T47D (cell line): ENCODE measurements at regions not wholly inside any gene's neighbourhood (a gene's known extent, or its start where the extent isn't known, plus 50 kb on each side); places are given as distances from the start of the nearest gene placed in this dataset.

Experiments
- DNase-seq, 2 experiments: peaks; one replicate each; pipeline versions ENCODE4 v3.0.0 to v3.0.0-alpha.2; 2011 to 2012; ENCODE audit warnings: low read depth in 1 of 2, low spot score in 1 of 2
- JUND ChIP-seq: IDR thresholded peaks from 2 replicates; pipeline ENCODE4 v1.6.1; 2012; ENCODE audit warnings: low read depth
- in situ Hi-C: cut with HindIII; loops from 2 replicates; pipeline ENCODE4 v1.10.0; 2016; ENCODE audit warnings: low sequenced_read_pairs, low pct_unique_long_range_greater_than_20kb

- no peak for TF ChIP-seq JUND
- DNase-seq: no peak
- in situ Hi-C loops: no loop called here
Observed at GRCh38 chr2:147037048-147037447, 807.8 kb upstream of the ACVR2A start.

GRCh38 chr2:147033044-147033443 is 811.8 kb upstream of the ACVR2A start:
- in situ Hi-C loops: no loop called here
- TF ChIP-seq JUND: no peak
- no peak for DNase-seq

- no peak for DNase-seq
- in situ Hi-C loops: no loop called here
- no peak for TF ChIP-seq JUND
Observed at GRCh38 chr2:147031897-147032296, 812.9 kb upstream of the ACVR2A start.

GRCh38 chr2:147030966-147031720 is 813.7 kb upstream of the ACVR2A start:
- in situ Hi-C loops: no loop called here
- no peak for TF ChIP-seq JUND
- DNase-seq: peak in 1 of 2 experiments; percentile 13

GRCh38 chr2:147027436-147027835 is 817.4 kb upstream of the ACVR2A start:
- no peak for TF ChIP-seq JUND
- in situ Hi-C loops: no loop called here
- no peak for DNase-seq

- in situ Hi-C loops: no loop called here
- TF ChIP-seq JUND: no peak
- no peak for DNase-seq
Observed at GRCh38 chr2:147026664-147027295, 818.0 kb upstream of the ACVR2A start.

GRCh38 chr2:147025646-147026585 is 818.9 kb upstream of the ACVR2A start:
- in situ Hi-C loops: no loop called here
- DNase-seq: no peak
- no peak for TF ChIP-seq JUND

GRCh38 chr2:147019311-147019710 is 825.5 kb upstream of the ACVR2A start:
- TF ChIP-seq JUND: no peak
- in situ Hi-C loops: no loop called here
- DNase-seq: no peak

GRCh38 chr2:147017951-147018645 is 826.7 kb upstream of the ACVR2A start:
- DNase-seq: no peak
- TF ChIP-seq JUND: no peak
- in situ Hi-C loops: no loop called here

GRCh38 chr2:147016181-147016580 is 828.6 kb upstream of the ACVR2A start:
- TF ChIP-seq JUND: no peak
- in situ Hi-C loops: no loop called here
- DNase-seq: no peak

GRCh38 chr2:147015591-147015990 is 829.2 kb upstream of the ACVR2A start:
- no peak for DNase-seq
- no peak for TF ChIP-seq JUND
- in situ Hi-C loops: no loop called here

- no peak for TF ChIP-seq JUND
- in situ Hi-C loops: no loop called here
- no peak for DNase-seq
Observed at GRCh38 chr2:147013696-147014392, 831.0 kb upstream of the ACVR2A start.
